ENCODE measurements at regions not wholly inside any gene's neighbourhood (a gene's known extent, or its start where the extent isn't known, plus 50 kb on each side); places are given as distances from the start of the nearest gene placed in this dataset.

GRCh38 chr9:30774326-30774725, 1610.1 kb upstream of the ACO1 start:
- H3K79me2 ChIP-seq (ENCODE audit: control insufficient read depth, insufficient read depth, low read length, poor library complexity), result no peaks in the 10 kb centered on the region
- H3K9ac ChIP-seq (ENCODE audit: low read length), result no peak overlapping the region
- no peak overlapping the region for H2BK12ac ChIP-seq (ENCODE audit: low read length)
- H3K4ac ChIP-seq (ENCODE audit: low read depth, low read length), result no peak overlapping the region
- no peak overlapping the region for H3K4me3 ChIP-seq (ENCODE audit: low read depth, low read length)
- H3K36me3 ChIP-seq (ENCODE audit: control insufficient read depth in 1 of 2, insufficient read depth in 2 of 2, low read length in 2 of 2), result no peaks in the 10 kb centered on the region
- no peak overlapping the region for H2BK5ac ChIP-seq (ENCODE audit: low read depth, low read length, poor library complexity)
- H3K23ac ChIP-seq (ENCODE audit: low read length), result no peak overlapping the region
- DNase-seq, result no peak
- no peak overlapping the region for H4K12ac ChIP-seq (ENCODE audit: low read depth, low read length)
- no peak overlapping the region for H3K14ac ChIP-seq (ENCODE audit: low read length)
- no peaks in the 10 kb centered on the region for H3K79me1 ChIP-seq (ENCODE audit: low read length)
- H3K9me3 ChIP-seq (ENCODE audit: insufficient read depth, low read depth, low read length), result no peaks in the 10 kb centered on the region
- H2AK5ac ChIP-seq (ENCODE audit: low read length), result no peak overlapping the region
- no peaks in the 10 kb centered on the region for H3K27me3 ChIP-seq (ENCODE audit: insufficient read depth, low read length)
- no CpG with 5 or more reads among the region's 17 CpGs for WGBS (ENCODE audit: extremely low coverage, insufficient coverage, insufficient read length)
- no peak overlapping the region for H2AFZ ChIP-seq (ENCODE audit: insufficient read depth, low read length, poor library complexity)
- H4K8ac ChIP-seq (ENCODE audit: low read depth, low read length), result no peak overlapping the region
- no peaks in the 10 kb centered on the region for H3K4me1 ChIP-seq (ENCODE audit: control insufficient read depth in 1 of 2, insufficient read depth in 2 of 2, low read length in 2 of 2)
- no peak overlapping the region for H4K91ac ChIP-seq (ENCODE audit: low read depth, low read length)
- no peak overlapping the region for H3K27ac ChIP-seq (ENCODE audit: low read depth, low read length)
- H2BK120ac ChIP-seq (ENCODE audit: insufficient read depth, low read length, poor library complexity), result no peak overlapping the region
- H3K4me2 ChIP-seq (ENCODE audit: low read length), result no peak overlapping the region
- H3K18ac ChIP-seq (ENCODE audit: low read length), result no peak overlapping the region

GRCh38 chr9:30775236-30775635, 1609.2 kb upstream of the ACO1 start:
- no peaks in the 10 kb centered on the region for H3K79me1 ChIP-seq (ENCODE audit: low read length)
- no peak overlapping the region for H2BK12ac ChIP-seq (ENCODE audit: low read length)
- no peak overlapping the region for H2AK5ac ChIP-seq (ENCODE audit: low read length)
- no peaks in the 10 kb centered on the region for H3K4me1 ChIP-seq (ENCODE audit: control insufficient read depth in 1 of 2, insufficient read depth in 2 of 2, low read length in 2 of 2)
- H3K4me2 ChIP-seq (ENCODE audit: low read length), result no peak overlapping the region
- H4K91ac ChIP-seq (ENCODE audit: low read depth, low read length), result no peak overlapping the region
- H3K79me2 ChIP-seq (ENCODE audit: control insufficient read depth, insufficient read depth, low read length, poor library complexity), result no peaks in the 10 kb centered on the region
- no peak overlapping the region for H4K8ac ChIP-seq (ENCODE audit: low read depth, low read length)
- no peaks in the 10 kb centered on the region for H3K27me3 ChIP-seq (ENCODE audit: insufficient read depth, low read length)
- no peak overlapping the region for H2BK120ac ChIP-seq (ENCODE audit: insufficient read depth, low read length, poor library complexity)
- no peaks in the 10 kb centered on the region for H3K9me3 ChIP-seq (ENCODE audit: insufficient read depth, low read depth, low read length)
- no peak overlapping the region for H3K4me3 ChIP-seq (ENCODE audit: low read depth, low read length)
- H2BK5ac ChIP-seq (ENCODE audit: low read depth, low read length, poor library complexity), result no peak overlapping the region
- H3K36me3 ChIP-seq (ENCODE audit: control insufficient read depth in 1 of 2, insufficient read depth in 2 of 2, low read length in 2 of 2), result no peaks in the 10 kb centered on the region
- no peak overlapping the region for H2AFZ ChIP-seq (ENCODE audit: insufficient read depth, low read length, poor library complexity)
- H3K23ac ChIP-seq (ENCODE audit: low read length), result no peak overlapping the region
- no peak for DNase-seq
- H3K9ac ChIP-seq (ENCODE audit: low read length), result no peak overlapping the region
- no peak overlapping the region for H3K4ac ChIP-seq (ENCODE audit: low read depth, low read length)
- no CpG with 5 or more reads among the region's 1 CpG for WGBS (ENCODE audit: extremely low coverage, insufficient coverage, insufficient read length)
- no peak overlapping the region for H3K18ac ChIP-seq (ENCODE audit: low read length)
- H3K27ac ChIP-seq (ENCODE audit: low read depth, low read length), result no peak overlapping the region
- H4K12ac ChIP-seq (ENCODE audit: low read depth, low read length), result no peak overlapping the region
- no peak overlapping the region for H3K14ac ChIP-seq (ENCODE audit: low read length)

- no peak for DNase-seq
- no peak overlapping the region for H3K18ac ChIP-seq (ENCODE audit: low read length)
- H3K27me3 ChIP-seq (ENCODE audit: insufficient read depth, low read length), result no peaks in the 10 kb centered on the region
- peaks cover 4% of the 10 kb centered on the region for H3K9me3 ChIP-seq (ENCODE audit: insufficient read depth, low read depth, low read length)
- H4K12ac ChIP-seq (ENCODE audit: low read depth, low read length), result no peak overlapping the region
- H3K14ac ChIP-seq (ENCODE audit: low read length), result no peak overlapping the region
- H3K79me2 ChIP-seq (ENCODE audit: control insufficient read depth, insufficient read depth, low read length, poor library complexity), result no peaks in the 10 kb centered on the region
- no peak overlapping the region for H2BK120ac ChIP-seq (ENCODE audit: insufficient read depth, low read length, poor library complexity)
- H3K4ac ChIP-seq (ENCODE audit: low read depth, low read length), result no peak overlapping the region
- H3K79me1 ChIP-seq (ENCODE audit: low read length), result no peaks in the 10 kb centered on the region
- H3K27ac ChIP-seq (ENCODE audit: low read depth, low read length), result no peak overlapping the region
- no peak overlapping the region for H2BK12ac ChIP-seq (ENCODE audit: low read length)
- H3K4me2 ChIP-seq (ENCODE audit: low read length), result no peak overlapping the region
- no peak overlapping the region for H3K4me3 ChIP-seq (ENCODE audit: low read depth, low read length)
- no peak overlapping the region for H3K9ac ChIP-seq (ENCODE audit: low read length)
- no peaks in the 10 kb centered on the region for H3K36me3 ChIP-seq (ENCODE audit: control insufficient read depth in 1 of 2, insufficient read depth in 2 of 2, low read length in 2 of 2)
- no peak overlapping the region for H4K91ac ChIP-seq (ENCODE audit: low read depth, low read length)
- no CpG with 5 or more reads among the region's 1 CpG for WGBS (ENCODE audit: extremely low coverage, insufficient coverage, insufficient read length)
- no peak overlapping the region for H4K8ac ChIP-seq (ENCODE audit: low read depth, low read length)
- no peaks in the 10 kb centered on the region for H3K4me1 ChIP-seq (ENCODE audit: control insufficient read depth in 1 of 2, insufficient read depth in 2 of 2, low read length in 2 of 2)
- no peak overlapping the region for H2AK5ac ChIP-seq (ENCODE audit: low read length)
- no peak overlapping the region for H2AFZ ChIP-seq (ENCODE audit: insufficient read depth, low read length, poor library complexity)
- no peak overlapping the region for H3K23ac ChIP-seq (ENCODE audit: low read length)
- no peak overlapping the region for H2BK5ac ChIP-seq (ENCODE audit: low read depth, low read length, poor library complexity)
These were observed 1587.7 kb upstream of the ACO1 start for GRCh38 chr9:30796764-30797163.

- Histone ChIP-seq H3K27me3 (ENCODE audit: insufficient read depth, low read length) (no peaks in the 10 kb centered on the region), H3K36me3 (ENCODE audit: control insufficient read depth in 1 of 2, insufficient read depth in 2 of 2, low read length in 2 of 2) (no peaks in the 10 kb centered on the region), H3K4ac (ENCODE audit: low read depth, low read length) (no peak overlapping the region), H3K9me3 (ENCODE audit: insufficient read depth, low read depth, low read length) (peaks cover 4% of the 10 kb centered on the region), H2AK5ac (ENCODE audit: low read length) (no peak overlapping the region), H2BK12ac (ENCODE audit: low read length) (no peak overlapping the region), H2AFZ (ENCODE audit: insufficient read depth, low read length, poor library complexity) (no peak overlapping the region), H2BK5ac (ENCODE audit: low read depth, low read length, poor library complexity) (no peak overlapping the region), H4K91ac (ENCODE audit: low read depth, low read length) (no peak overlapping the region), H3K18ac (ENCODE audit: low read length) (no peak overlapping the region), H4K12ac (ENCODE audit: low read depth, low read length) (no peak overlapping the region), H3K79me1 (ENCODE audit: low read length) (no peaks in the 10 kb centered on the region), H3K27ac (ENCODE audit: low read depth, low read length) (no peak overlapping the region), H3K4me3 (ENCODE audit: low read depth, low read length) (no peak overlapping the region), H2BK120ac (ENCODE audit: insufficient read depth, low read length, poor library complexity) (no peak overlapping the region), H3K9ac (ENCODE audit: low read length) (no peak overlapping the region), H3K4me1 (ENCODE audit: control insufficient read depth in 1 of 2, insufficient read depth in 2 of 2, low read length in 2 of 2) (no peaks in the 10 kb centered on the region), H3K14ac (ENCODE audit: low read length) (no peak overlapping the region), H3K4me2 (ENCODE audit: low read length) (no peak overlapping the region), H3K23ac (ENCODE audit: low read length) (no peak overlapping the region), H3K79me2 (ENCODE audit: control insufficient read depth, insufficient read depth, low read length, poor library complexity) (no peaks in the 10 kb centered on the region), H4K8ac (ENCODE audit: low read depth, low read length) (no peak overlapping the region)
- no CpG with 5 or more reads among the region's 21 CpGs for WGBS (ENCODE audit: extremely low coverage, insufficient coverage, insufficient read length)
- no peak for DNase-seq
These were observed 1584.8 kb upstream of the ACO1 start for GRCh38 chr9:30799527-30800101.
